Kidney (tissue), 13 donors: ENCODE measurements at regions not wholly inside any gene's neighbourhood (a gene's known extent, or its start where the extent isn't known, plus 50 kb on each side); places are given as distances from the start of the nearest gene placed in this dataset.

Source experiments
- DNase-seq, 5 donors: peaks; one replicate each; pipeline ENCODE4 v3.0.0-alpha.2; 2013 to 2020
- FAIRE-seq: peaks from 2 replicates; lab custom pipeline; 2012; peaks lifted over from hg19 to GRCh38; lab: Jason Lieb, UNC
- H3K27ac ChIP-seq, 2 donors: one replicate each; pipeline ENCODE4 v1.7.0; 2013; ENCODE audit warnings: low read depth in 2 of 2, low read length in 2 of 2, inconsistent platforms in 1 of 2
- H3K27me3 ChIP-seq: one replicate; pipeline ENCODE4 v1.7.1; 2013; ENCODE audit warnings: low read length, inconsistent platforms; ENCODE audit not compliant: control insufficient read depth, insufficient read depth
- H3K36me3 ChIP-seq, 3 donors: one replicate each; pipeline versions ENCODE4 v1.7.0 to v1.7.1; 2013; ENCODE audit warnings: low read length in 3 of 3, control low read depth in 1 of 3, inconsistent platforms in 1 of 3; ENCODE audit not compliant: insufficient read depth in 3 of 3, control insufficient read depth in 2 of 3
- H3K4me1 ChIP-seq, 3 donors: one replicate each; pipeline versions ENCODE4 v1.7.0 to v1.7.1; 2013; ENCODE audit warnings: low read length in 3 of 3, inconsistent platforms in 1 of 3, low read depth in 1 of 3; ENCODE audit not compliant: control insufficient read depth in 2 of 3, insufficient read depth in 2 of 3
- H3K4me3 ChIP-seq, 3 donors: one replicate each; pipeline versions ENCODE4 v1.7.0 to v1.8.1; 2013; ENCODE audit warnings: low read length in 3 of 3, control low read depth in 1 of 3, inconsistent platforms in 1 of 3
- H3K9ac ChIP-seq, 3 donors: one replicate each; pipeline versions ENCODE4 v1.7.0 to v1.7.1; 2013; ENCODE audit warnings: low read length in 3 of 3, control low read depth in 1 of 3, inconsistent platforms in 1 of 3
- H3K9me3 ChIP-seq, 3 donors: one replicate each; pipeline versions ENCODE4 v1.7.0 to v1.7.1; 2013; ENCODE audit warnings: low read length in 3 of 3, control low read depth in 1 of 3, inconsistent platforms in 1 of 3; ENCODE audit not compliant: control insufficient read depth in 2 of 3, insufficient read depth in 1 of 3
- CTCF ChIP-seq: IDR thresholded peaks from 3 replicates; pipeline ENCODE4 v1.5.1; 2012; ENCODE audit warnings: mild to moderate bottlenecking, moderate library complexity, borderline replicate concordance; ENCODE audit not compliant: insufficient read depth; ENCODE audit errors: extremely low read depth
- intact Hi-C: fragments of 100-400 bp; cut with DNase I; formaldehyde crosslinking; loops from one replicate; pipeline ENCODE4 v1.11.1; 2022
- donor health status: control.
- donor health status: control.
- donor health status: control.
- donor health status: control.
- donor health status: control.
- donor health status: DM: yes; HTN: yes; CAD: no.
- donor health status: Normal renal cell carcinoma (clear cell type).

- no peak for FAIRE-seq
- Histone ChIP-seq H3K9ac (no peak overlapping the region), H3K4me3 (no peak overlapping the region), H3K9me3 (no peaks in the 10 kb centered on the region), H3K27ac (no peak overlapping the region), H3K36me3 (no peaks in the 10 kb centered on the region), H3K4me1 (no peaks in the 10 kb centered on the region), H3K27me3 (no peaks in the 10 kb centered on the region)
- intact Hi-C loops: no loop called here
- TF ChIP-seq CTCF: no peak
- no peak for DNase-seq
Observed at GRCh38 chr2:164328310-164328709, 293.0 kb downstream of the GRB14 start.

GRCh38 chr2:164323978-164324377 is 297.3 kb downstream of the GRB14 start:
- H3K9ac ChIP-seq: no peak overlapping the region
- intact Hi-C loops: no loop called here
- FAIRE-seq (no peak), DNase-seq (no peak)
- no peak overlapping the region for H3K4me3 ChIP-seq
- H3K27me3 ChIP-seq: no peaks in the 10 kb centered on the region
- TF ChIP-seq CTCF: no peak
- no peaks in the 10 kb centered on the region for H3K4me1 ChIP-seq
- H3K36me3 ChIP-seq: no peaks in the 10 kb centered on the region
- H3K27ac ChIP-seq: no peak overlapping the region
- peaks cover 0 to 6% (median 0%) of the 10 kb centered on the region in 3 donors for H3K9me3 ChIP-seq

- Histone ChIP-seq H3K4me3 (no peak overlapping the region), H3K4me1 (peaks cover 0 to 3% (median 0%) of the 10 kb centered on the region in 3 donors), H3K27me3 (no peaks in the 10 kb centered on the region), H3K9ac (no peak overlapping the region), H3K27ac (no peak overlapping the region), H3K9me3 (no peaks in the 10 kb centered on the region), H3K36me3 (no peaks in the 10 kb centered on the region)
- DNase-seq (peak in 3 of 5 donors; percentile 10 to 33 (median 13)), FAIRE-seq (peak; percentile 35)
- no peak for TF ChIP-seq CTCF
- intact Hi-C loops: no loop called here
Observed at GRCh38 chr2:164314148-164314547, 307.1 kb downstream of the GRB14 start.

GRCh38 chr2:164306872-164307271 is 314.4 kb downstream of the GRB14 start:
- Histone ChIP-seq H3K27me3 (no peaks in the 10 kb centered on the region), H3K9ac (no peak overlapping the region), H3K4me3 (no peak overlapping the region), H3K36me3 (no peaks in the 10 kb centered on the region), H3K4me1 (no peaks in the 10 kb centered on the region), H3K9me3 (no peaks in the 10 kb centered on the region), H3K27ac (no peak overlapping the region)
- intact Hi-C loops: no loop called here
- FAIRE-seq (no peak), DNase-seq (no peak)
- TF ChIP-seq CTCF: no peak
